Small intestine (tissue), 7 donors: ENCODE measurements at regions not wholly inside any gene's neighbourhood (a gene's known extent, or its start where the extent isn't known, plus 50 kb on each side); places are given as distances from the start of the nearest gene placed in this dataset.

ENCODE experiments used
- DNase-seq, 2 donors: peaks; one replicate each; pipeline versions ENCODE4 v3.0.0 to v3.0.0-alpha.2; 2013
- FAIRE-seq: peaks from 2 replicates; lab custom pipeline; 2012; peaks lifted over from hg19 to GRCh38; lab: Jason Lieb, UNC
- H3K27ac ChIP-seq, 3 donors: one replicate each; pipeline ENCODE4 v1.5.1; 2013; ENCODE audit warnings: low read length in 2 of 3, mild to moderate bottlenecking in 2 of 3, control low read depth in 1 of 3, inconsistent platforms in 1 of 3, low read depth in 1 of 3, moderate library complexity in 1 of 3
- H3K27me3 ChIP-seq, 3 donors: one replicate each; pipeline ENCODE4 v1.6.1; 2013; ENCODE audit warnings: low read length in 3 of 3, inconsistent platforms in 1 of 3; ENCODE audit not compliant: control insufficient read depth in 3 of 3, insufficient read depth in 3 of 3
- H3K36me3 ChIP-seq, 3 donors: one replicate each; pipeline ENCODE4 v1.6.1; 2013; ENCODE audit warnings: low read length in 3 of 3, inconsistent platforms in 1 of 3, low read depth in 1 of 3, mild to moderate bottlenecking in 1 of 3, moderate library complexity in 1 of 3; ENCODE audit not compliant: control insufficient read depth in 3 of 3, insufficient read depth in 2 of 3
- H3K4me1 ChIP-seq, 3 donors: one replicate each; pipeline ENCODE4 v1.6.1; 2013; ENCODE audit warnings: low read length in 2 of 3, inconsistent platforms in 1 of 3, low read depth in 1 of 3, mild to moderate bottlenecking in 1 of 3, moderate library complexity in 1 of 3; ENCODE audit not compliant: control insufficient read depth in 3 of 3, insufficient read depth in 2 of 3
- H3K4me3 ChIP-seq, 3 donors: one replicate each; pipeline ENCODE4 v1.5.1; 2013; ENCODE audit warnings: low read length in 3 of 3, control low read depth in 1 of 3, inconsistent platforms in 1 of 3, low read depth in 1 of 3, mild to moderate bottlenecking in 1 of 3, moderate library complexity in 1 of 3
- H3K9me3 ChIP-seq, 2 donors: one replicate each; pipeline ENCODE4 v1.6.1; 2013; ENCODE audit warnings: low read depth in 1 of 2, low read length in 1 of 2; ENCODE audit not compliant: control insufficient read depth in 2 of 2, insufficient read depth in 1 of 2
- WGBS, 3 donors: extraction: QIAGEN DNeasy Blood & Tissue Kit; methylation state at CpG; one replicate each; pipeline ENCODE4 v1.1.7; 2013; 5-methylcytosine and 5-hydroxymethylcytosine counted together
- donor health status: healthy with polysubstance abuse.
- donor health status: control.
- donor health status: control.
- donor health status: Bipolar disorder and iron deficiency.
- donor health status: healthy.

- Histone ChIP-seq H3K4me1 (no peaks in the 10 kb centered on the region), H3K4me3 (no peak overlapping the region), H3K27ac (no peak overlapping the region), H3K27me3 (no peaks in the 10 kb centered on the region), H3K9me3 (no peaks in the 10 kb centered on the region), H3K36me3 (no peaks in the 10 kb centered on the region)
- 15 to 25% (median 19%) methylated on average over 1 of the region's 1 CpG for WGBS, 3 donors
- FAIRE-seq (no peak), DNase-seq (no peak)
These were observed 1468.0 kb downstream of the C4orf33 start for GRCh38 chr4:130563889-130564418.

DNA sequence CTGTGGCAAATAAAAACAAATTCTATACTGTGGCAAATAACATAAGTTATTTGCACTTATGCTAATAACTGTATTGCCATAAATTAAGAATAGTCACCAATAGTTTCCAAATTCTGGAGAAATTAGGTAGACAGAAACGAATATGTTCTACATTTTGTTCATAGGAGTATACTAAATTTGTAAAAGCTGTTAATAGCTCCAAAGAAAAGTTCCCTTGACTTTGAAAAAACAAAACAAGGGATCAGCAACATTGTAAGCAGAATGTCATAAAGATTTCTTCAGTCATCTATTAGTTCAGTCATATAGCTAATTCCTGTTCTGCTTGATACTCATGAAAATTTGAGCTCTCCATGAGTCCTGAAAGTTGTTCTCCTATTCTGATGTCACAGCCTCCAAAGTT, 1472.8 kb downstream of the C4orf33 start:
- WGBS, 3 donors, result 44 to 63% (median 62%) methylated on average over 1 of the region's 1 CpG
- FAIRE-seq, result no peak
- H3K27ac ChIP-seq, result no peak overlapping the region

DNA sequence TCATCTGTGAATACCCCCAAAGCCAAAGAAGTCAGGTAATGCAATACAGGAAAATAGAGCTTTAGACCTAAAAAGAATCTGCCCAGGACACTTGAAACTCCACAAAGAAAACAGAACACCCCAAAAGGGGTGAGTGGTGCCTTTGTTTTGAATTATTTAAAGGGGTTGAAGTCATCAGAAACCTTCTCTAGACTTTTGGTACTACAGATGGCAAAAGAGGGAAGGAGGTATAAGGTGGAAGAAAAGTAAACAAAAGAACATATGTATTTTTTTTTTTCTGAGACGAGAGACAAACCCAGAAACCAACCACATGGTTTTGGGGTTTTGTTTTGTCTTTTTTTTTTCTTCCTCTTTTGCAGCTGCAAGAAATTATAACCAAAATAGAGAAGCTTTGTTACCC, 1477.8 kb downstream of the C4orf33 start:
- H3K27me3 ChIP-seq, result no peaks in the 10 kb centered on the region
- no peak overlapping the region for H3K4me3 ChIP-seq
- H3K27ac ChIP-seq, result no peak overlapping the region
- H3K9me3 ChIP-seq, result peaks cover 0 to 5% of the 10 kb centered on the region in 2 donors
- WGBS, 3 donors, result 35 to 54% (median 53%) methylated on average over 1 of the region's 1 CpG
- DNase-seq (no peak), FAIRE-seq (no peak)
- H3K36me3 ChIP-seq, result no peaks in the 10 kb centered on the region
- no peaks in the 10 kb centered on the region for H3K4me1 ChIP-seq

More for the DNA sequence above, 1472.8 kb downstream of the C4orf33 start:
- no peaks in the 10 kb centered on the region for H3K27me3 ChIP-seq
- no peaks in the 10 kb centered on the region for H3K4me1 ChIP-seq
- H3K4me3 ChIP-seq, result no peak overlapping the region
- peaks cover 0 to 5% of the 10 kb centered on the region in 2 donors for H3K9me3 ChIP-seq
- DNase-seq, result no peak
- no peaks in the 10 kb centered on the region for H3K36me3 ChIP-seq

DNA sequence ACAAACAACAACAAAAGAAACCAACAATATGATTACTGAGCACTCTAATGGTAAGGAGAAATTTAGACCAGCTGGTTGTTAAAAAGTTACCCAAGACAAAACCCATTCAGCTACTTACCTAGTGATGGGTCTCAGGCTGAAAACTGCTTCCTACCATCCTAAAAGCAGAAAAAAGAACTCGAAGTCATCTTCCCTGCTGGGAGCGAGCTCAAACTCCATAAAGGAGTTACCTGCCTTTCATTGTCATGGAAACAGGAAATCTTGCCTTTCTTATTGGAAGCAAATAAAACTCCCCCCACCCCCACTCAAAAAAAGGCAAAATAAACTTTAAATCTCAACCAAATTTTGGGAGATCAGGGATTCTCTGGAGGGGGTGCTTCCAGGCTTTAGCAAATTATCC, 1478.3 kb downstream of the C4orf33 start:
- H3K9me3 ChIP-seq, result peaks cover 0 to 5% of the 10 kb centered on the region in 2 donors
- no peaks in the 10 kb centered on the region for H3K36me3 ChIP-seq
- DNase-seq (no peak), FAIRE-seq (no peak)
- 68 to 72% (median 68%) methylated on average over 2 of the region's 2 CpGs for WGBS, 3 donors
- H3K4me1 ChIP-seq, result no peaks in the 10 kb centered on the region
- no peak overlapping the region for H3K27ac ChIP-seq
- H3K27me3 ChIP-seq, result no peaks in the 10 kb centered on the region
- no peak overlapping the region for H3K4me3 ChIP-seq

DNA sequence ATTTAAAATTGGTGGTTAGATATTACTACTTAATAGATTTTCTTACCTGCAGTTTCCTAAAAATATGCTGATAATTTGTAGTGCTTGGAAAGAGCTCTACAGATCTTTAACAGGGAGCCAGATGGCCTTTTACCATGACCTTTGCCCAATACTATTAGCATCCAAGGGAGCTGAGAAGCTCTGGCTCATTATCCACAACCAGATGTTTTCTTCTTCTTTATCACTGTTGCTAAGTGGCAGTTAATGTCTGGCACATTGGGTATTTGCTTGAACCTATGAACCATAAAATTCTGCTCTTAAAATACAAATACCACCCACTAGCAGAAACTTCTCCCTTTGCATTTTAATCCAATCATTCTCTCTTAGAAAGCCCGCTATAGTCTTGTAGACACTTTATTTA, 1480.3 kb downstream of the C4orf33 start:
- WGBS, 3 donors, result 67 to 84% (median 82%) methylated on average over 1 of the region's 1 CpG

DNA sequence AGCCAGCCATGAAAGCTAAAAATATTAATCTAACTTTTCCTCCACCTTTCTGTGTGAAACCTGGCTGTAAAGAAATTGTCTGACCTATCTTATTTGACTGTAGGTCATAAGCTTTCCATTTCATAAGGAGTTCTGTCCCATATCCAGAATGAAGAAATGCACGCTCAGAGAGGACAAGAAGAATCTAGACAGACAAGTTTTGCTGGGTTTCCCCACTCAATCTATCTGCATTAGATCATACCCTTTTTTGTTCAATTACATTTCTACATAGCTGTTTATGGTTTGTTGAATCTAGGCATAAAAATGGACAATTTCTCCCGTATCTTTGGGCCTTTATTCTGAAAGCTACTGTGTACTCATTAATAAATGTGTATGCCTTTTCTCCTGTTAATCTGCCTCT, 1495.1 kb downstream of the C4orf33 start:
- no peak overlapping the region for H3K4me3 ChIP-seq
- H3K27ac ChIP-seq, result no peak overlapping the region
- no peaks in the 10 kb centered on the region for H3K9me3 ChIP-seq
- WGBS, 3 donors, result 68 to 80% (median 69%) methylated on average over 2 of the region's 2 CpGs
- no peaks in the 10 kb centered on the region for H3K4me1 ChIP-seq
- FAIRE-seq (no peak), DNase-seq (no peak)
- no peaks in the 10 kb centered on the region for H3K27me3 ChIP-seq
- no peaks in the 10 kb centered on the region for H3K36me3 ChIP-seq

More for the DNA sequence above, 1480.3 kb downstream of the C4orf33 start:
- Histone ChIP-seq H3K9me3 (no peaks in the 10 kb centered on the region), H3K27me3 (no peaks in the 10 kb centered on the region), H3K4me3 (no peak overlapping the region), H3K27ac (no peak overlapping the region), H3K4me1 (no peaks in the 10 kb centered on the region), H3K36me3 (no peaks in the 10 kb centered on the region)
- DNase-seq (peak in 1 of 2 donors; percentile 7), FAIRE-seq (no peak)

- no peak for DNase-seq
- WGBS, 3 donors, result 70 to 81% (median 78%) methylated on average over 4 of the region's 4 CpGs
- Histone ChIP-seq H3K36me3 (no peaks in the 10 kb centered on the region), H3K9me3 (no peaks in the 10 kb centered on the region), H3K4me3 (no peak overlapping the region), H3K27me3 (no peaks in the 10 kb centered on the region), H3K4me1 (no peaks in the 10 kb centered on the region), H3K27ac (no peak overlapping the region)
- no peak for FAIRE-seq
These were observed 1504.8 kb downstream of the C4orf33 start for GRCh38 chr4:130600706-130601105.

GRCh38 chr4:130603043-130603442, 1507.1 kb downstream of the C4orf33 start:
- H3K36me3 ChIP-seq, result no peaks in the 10 kb centered on the region
- FAIRE-seq, result no peak
- WGBS, 3 donors, result 79 to 91% (median 85%) methylated on average over 3 of the region's 3 CpGs

GRCh38 chr4:130608121-130608520, 1512.2 kb downstream of the C4orf33 start:
- H3K9me3 ChIP-seq, result no peaks in the 10 kb centered on the region
- no peaks in the 10 kb centered on the region for H3K4me1 ChIP-seq
- no peak for DNase-seq
- no peaks in the 10 kb centered on the region for H3K27me3 ChIP-seq
- no peak overlapping the region for H3K27ac ChIP-seq
- 82 to 89% (median 85%) methylated on average over 3 of the region's 3 CpGs for WGBS, 3 donors
- FAIRE-seq, result no peak
- H3K36me3 ChIP-seq, result no peaks in the 10 kb centered on the region
- no peak overlapping the region for H3K4me3 ChIP-seq

More at GRCh38 chr4:130603043-130603442, 1507.1 kb downstream of the C4orf33 start:
- Histone ChIP-seq H3K9me3 (no peaks in the 10 kb centered on the region), H3K4me3 (no peak overlapping the region), H3K27me3 (no peaks in the 10 kb centered on the region), H3K4me1 (no peaks in the 10 kb centered on the region), H3K27ac (no peak overlapping the region)
- no peak for DNase-seq
